ENCODE measurements at regions not wholly inside any gene's neighbourhood (a gene's known extent, or its start where the extent isn't known, plus 50 kb on each side); places are given as distances from the start of the nearest gene placed in this dataset.

DNA sequence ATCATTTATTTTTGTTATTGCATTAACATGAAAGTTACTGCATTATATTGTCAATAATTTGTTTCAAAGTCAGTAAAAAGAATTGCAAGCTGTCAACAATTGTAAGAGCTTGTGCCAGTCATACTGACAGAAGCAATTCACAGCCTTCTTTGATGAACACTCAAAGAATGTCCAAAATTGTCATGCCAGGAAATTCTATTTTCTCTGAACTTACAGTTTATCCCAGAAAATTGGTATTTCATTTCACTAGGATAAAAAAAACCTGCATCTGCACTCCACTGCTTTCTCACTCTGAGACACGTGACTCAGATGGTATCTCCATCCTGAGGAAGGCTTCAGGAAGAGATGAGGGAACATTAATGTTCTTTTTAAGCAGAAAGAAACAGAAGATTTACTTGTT, 332.6 kb upstream of the CCDC54 start:
- TF ChIP-seq ZFP3 (CRISPR knock-in tag; IDR thresholded peaks at IDR 0.05) (no peak), ARNTL (CRISPR knock-in tag; IDR thresholded peaks at IDR 0.05; ENCODE audit: borderline replicate concordance, low read depth) (no peak), OSR1 (CRISPR knock-in tag; IDR thresholded peaks at IDR 0.05) (no peak), RARB (CRISPR knock-in tag; IDR thresholded peaks at IDR 0.05) (no peak), GLIS3 (CRISPR knock-in tag; IDR thresholded peaks at IDR 0.05) (no peak), ZC3H10 (CRISPR knock-in tag; IDR thresholded peaks at IDR 0.05) (no peak), TOX (CRISPR knock-in tag; IDR thresholded peaks at IDR 0.05; ENCODE audit: borderline replicate concordance) (no peak), ZNF8 (CRISPR knock-in tag; IDR thresholded peaks at IDR 0.05) (no peak), SNAI2 (CRISPR knock-in tag; IDR thresholded peaks at IDR 0.05) (no peak), BACH2 (CRISPR knock-in tag; IDR thresholded peaks at IDR 0.05; ENCODE audit: borderline replicate concordance) (no peak)
- TF ChIP-seq, protein P1, sequence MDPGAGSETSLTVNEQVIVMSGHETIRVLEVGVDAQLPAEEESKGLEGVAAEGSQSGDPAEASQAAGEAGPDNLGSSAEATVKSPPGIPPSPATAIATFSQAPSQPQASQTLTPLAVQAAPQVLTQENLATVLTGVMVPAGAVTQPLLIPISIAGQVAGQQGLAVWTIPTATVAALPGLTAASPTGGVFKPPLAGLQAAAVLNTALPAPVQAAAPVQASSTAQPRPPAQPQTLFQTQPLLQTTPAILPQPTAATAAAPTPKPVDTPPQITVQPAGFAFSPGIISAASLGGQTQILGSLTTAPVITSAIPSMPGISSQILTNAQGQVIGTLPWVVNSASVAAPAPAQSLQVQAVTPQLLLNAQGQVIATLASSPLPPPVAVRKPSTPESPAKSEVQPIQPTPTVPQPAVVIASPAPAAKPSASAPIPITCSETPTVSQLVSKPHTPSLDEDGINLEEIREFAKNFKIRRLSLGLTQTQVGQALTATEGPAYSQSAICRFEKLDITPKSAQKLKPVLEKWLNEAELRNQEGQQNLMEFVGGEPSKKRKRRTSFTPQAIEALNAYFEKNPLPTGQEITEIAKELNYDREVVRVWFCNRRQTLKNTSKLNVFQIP (CRISPR knock-in tag; IDR thresholded peaks at IDR 0.05; ENCODE audit: borderline replicate concordance, low read depth): no peak

DNA sequence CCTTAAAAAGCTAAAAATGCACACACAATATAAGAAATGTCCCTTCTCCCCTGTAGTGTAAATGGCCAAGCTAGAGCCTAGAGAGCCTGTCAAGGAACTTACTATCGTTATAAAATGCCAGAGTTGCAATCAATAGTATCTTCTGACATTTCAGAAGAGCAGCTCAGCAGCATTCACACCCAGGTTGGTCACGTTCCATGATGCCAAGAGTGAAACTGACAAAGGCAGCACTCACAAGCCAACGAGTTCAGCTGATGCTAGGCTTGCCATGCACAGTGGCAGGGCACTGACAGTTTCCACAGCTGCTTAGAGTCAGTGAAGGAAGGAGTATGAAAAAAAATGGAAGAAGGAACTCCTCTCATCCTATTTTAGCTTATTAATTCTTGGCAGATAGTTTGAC, 331.4 kb upstream of the CCDC54 start:
- no peak; the same call in 2 of the 3 replicates for ATAC-seq
- TF ChIP-seq OSR1 (CRISPR knock-in tag; IDR thresholded peaks at IDR 0.05) (no peak), SNAI2 (CRISPR knock-in tag; IDR thresholded peaks at IDR 0.05) (no peak), ZFP30 (CRISPR knock-in tag; IDR thresholded peaks at IDR 0.05) (no peak), CSDC2 (CRISPR knock-in tag; IDR thresholded peaks at IDR 0.05) (no peak), CSRNP3 (CRISPR knock-in tag; IDR thresholded peaks at IDR 0.05) (no peak), ZNF565 (CRISPR knock-in tag; conservative IDR thresholded peaks at IDR 0.05; ENCODE audit: low read depth) (no peak), BACH2 (CRISPR knock-in tag; IDR thresholded peaks at IDR 0.05; ENCODE audit: borderline replicate concordance) (no peak), ARNTL (CRISPR knock-in tag; IDR thresholded peaks at IDR 0.05; ENCODE audit: borderline replicate concordance, low read depth) (no peak), PATZ1 (CRISPR knock-in tag; IDR thresholded peaks at IDR 0.05; ENCODE audit: borderline replicate concordance) (no peak), TCF4 (CRISPR knock-in tag; IDR thresholded peaks at IDR 0.05; ENCODE audit: borderline replicate concordance) (no peak)

More for the DNA sequence above, 332.6 kb upstream of the CCDC54 start:
- no peak for ATAC-seq

DNA sequence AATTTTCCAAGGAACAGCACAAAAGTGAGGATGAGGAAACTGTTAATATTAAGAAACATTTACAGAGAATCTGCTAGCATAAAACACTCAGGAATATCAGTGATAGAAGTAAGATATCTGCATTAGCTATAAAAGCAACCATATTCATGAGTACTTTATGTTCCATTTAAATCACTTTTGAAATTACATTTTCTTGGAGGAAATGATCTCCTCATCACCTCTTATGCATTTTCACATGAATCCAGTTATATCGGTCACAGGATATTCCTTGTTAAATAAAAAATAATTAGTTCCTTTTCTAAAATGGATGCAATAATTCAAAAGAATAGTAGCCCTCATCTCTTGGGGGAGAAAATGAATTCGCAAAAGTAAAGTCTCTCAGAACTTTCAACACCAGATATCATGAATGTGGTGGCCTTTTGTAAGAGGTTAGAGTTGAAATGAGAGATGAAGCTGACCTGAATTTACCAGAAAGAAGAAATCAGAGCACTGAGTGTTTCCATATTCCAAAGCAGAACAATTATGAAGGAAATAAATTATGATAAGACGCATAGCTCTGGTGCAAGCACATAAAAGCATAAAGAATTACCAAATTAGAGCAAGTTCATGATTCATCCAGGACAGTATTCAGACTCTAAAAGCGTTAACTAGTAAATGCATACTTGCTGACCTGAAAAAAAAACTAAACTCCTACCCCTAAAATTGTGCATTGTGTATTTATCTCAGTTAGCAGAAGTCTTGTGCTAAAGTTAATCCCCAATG, 321.9 kb upstream of the CCDC54 start:
- no peak for ATAC-seq
- 0 out of 2 replicates have a peak, but pooled peaks have one; percentile 30 for TF ChIP-seq ISL1 (CRISPR knock-in tag; IDR thresholded peaks at IDR 0.05)
- no peak for TF ChIP-seq ZFP30 (CRISPR knock-in tag; IDR thresholded peaks at IDR 0.05)

DNA sequence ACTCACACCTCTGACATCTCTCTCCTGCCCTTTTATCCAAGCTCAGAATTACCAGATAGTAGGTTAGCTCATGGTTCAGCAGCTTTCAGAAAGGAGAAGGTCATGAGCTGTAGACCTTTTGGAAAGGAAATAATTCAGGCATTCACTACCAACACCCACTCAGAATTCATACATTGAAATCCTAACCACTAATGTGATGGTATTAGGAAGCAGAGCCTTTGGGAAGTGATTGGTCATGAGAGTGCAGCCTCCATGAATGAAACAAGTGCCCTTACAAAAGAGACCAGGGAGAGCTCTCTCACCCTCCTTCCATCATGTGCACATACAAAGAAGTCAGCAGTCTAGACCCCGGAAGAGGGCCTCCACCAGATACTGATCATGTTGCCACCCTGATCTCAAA, 315.8 kb upstream of the CCDC54 start:
- TF ChIP-seq ESRRG (CRISPR knock-in tag; IDR thresholded peaks at IDR 0.05): no peak
- TF ChIP-seq CSDC2 (CRISPR knock-in tag; IDR thresholded peaks at IDR 0.05): no peak
- TF ChIP-seq OSR1 (CRISPR knock-in tag; IDR thresholded peaks at IDR 0.05): no peak
- no peak for TF ChIP-seq RARB (CRISPR knock-in tag; IDR thresholded peaks at IDR 0.05)
- no peak for TF ChIP-seq CREB5 (CRISPR knock-in tag; IDR thresholded peaks at IDR 0.05; ENCODE audit: low read depth)
- TF ChIP-seq TSHZ2 (CRISPR knock-in tag; IDR thresholded peaks at IDR 0.05): no peak
- no peak for TF ChIP-seq ZC3H10 (CRISPR knock-in tag; IDR thresholded peaks at IDR 0.05)
- no peak for TF ChIP-seq ZNF70 (CRISPR knock-in tag; IDR thresholded peaks at IDR 0.05)
- no peak for TF ChIP-seq TCF4 (CRISPR knock-in tag; IDR thresholded peaks at IDR 0.05; ENCODE audit: borderline replicate concordance)
- no peak for TF ChIP-seq ARNTL (CRISPR knock-in tag; IDR thresholded peaks at IDR 0.05; ENCODE audit: borderline replicate concordance, low read depth)
- no peak for ATAC-seq

Measured in SK-N-SH treated with all-trans-retinoic acid at 6 μM for 48 hours (cell line).